ENCODE measurements at regions not wholly inside any gene's neighbourhood (a gene's known extent, or its start where the extent isn't known, plus 50 kb on each side); places are given as distances from the start of the nearest gene placed in this dataset.

DNA sequence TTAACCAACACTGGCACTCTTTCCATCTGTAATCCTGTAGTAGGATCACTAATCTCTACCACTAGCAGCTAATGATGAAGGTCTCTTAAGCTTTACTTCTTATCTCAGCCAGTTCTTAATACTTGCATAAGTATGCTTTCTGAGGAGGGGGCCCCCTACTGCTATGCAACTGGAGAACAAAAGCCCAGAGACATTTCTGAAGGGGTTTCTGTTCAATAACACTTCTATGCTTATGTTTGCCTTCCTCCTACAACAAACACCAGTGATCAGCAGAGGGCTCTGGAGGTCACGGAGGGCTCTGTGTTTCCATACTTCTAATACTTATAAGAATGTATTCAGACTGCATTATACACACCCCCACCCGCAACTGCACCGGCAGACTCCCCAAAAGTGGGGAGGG, 215.8 kb downstream of the BARHL2 start:
- H3K4me1 Mint-ChIP-seq, result no peaks in the 10 kb centered on the region
- intact Hi-C loops (cut with micrococcal nuclease), result no loop called here

DNA sequence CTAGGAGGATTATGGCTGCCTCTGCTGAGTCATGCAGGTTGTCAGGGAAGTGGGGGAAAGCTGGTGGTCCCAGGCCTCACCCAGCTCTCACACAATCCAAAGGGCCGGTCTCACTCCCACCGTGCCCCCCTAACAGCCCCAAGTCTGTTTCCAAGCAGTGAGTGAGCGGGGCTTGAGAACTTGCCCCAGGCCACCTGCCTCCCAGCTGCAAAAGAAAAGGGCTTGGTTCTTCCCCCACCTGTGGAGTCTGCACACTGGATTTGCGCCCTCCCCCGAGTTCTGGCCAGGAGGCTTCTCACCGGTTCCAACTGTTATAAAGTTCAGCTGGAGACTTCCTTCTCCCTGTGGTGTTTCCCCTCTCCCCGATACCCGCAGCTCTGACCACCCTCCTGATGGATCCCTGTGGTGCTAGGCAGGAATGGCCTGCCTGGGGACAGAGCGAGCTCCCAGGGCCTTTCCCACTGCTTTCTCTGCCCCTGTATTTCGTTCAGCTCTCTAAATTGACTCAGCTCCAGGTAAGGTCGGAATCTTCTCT, 222.3 kb downstream of the BARHL2 start:
- no peaks in the 10 kb centered on the region for H3K9me3 ChIP-seq (ENCODE audit: control insufficient read depth, insufficient read depth, low read length)
- Mint-ChIP-seq H3K27me3 (ENCODE audit: low read depth in 2 of 2) (peaks cover 3 to 17% of the 10 kb centered on the region in 2 donors), H3K4me3 (no peak overlapping the region), H3K36me3 (no peaks in the 10 kb centered on the region), H3K9me3 (peaks cover 0 to 3% of the 10 kb centered on the region in 2 donors), H3K4me1 (no peaks in the 10 kb centered on the region), H3K27ac (no peak overlapping the region)
- no peak overlapping the region for H3K4me3 ChIP-seq (ENCODE audit: low read length)
- H3K27ac ChIP-seq (ENCODE audit: low read length), result no peak overlapping the region
- WGBS (ENCODE audit: insufficient coverage), result 84% methylated on average over 11 of the region's 11 CpGs
- TF ChIP-seq, protein P1, sequence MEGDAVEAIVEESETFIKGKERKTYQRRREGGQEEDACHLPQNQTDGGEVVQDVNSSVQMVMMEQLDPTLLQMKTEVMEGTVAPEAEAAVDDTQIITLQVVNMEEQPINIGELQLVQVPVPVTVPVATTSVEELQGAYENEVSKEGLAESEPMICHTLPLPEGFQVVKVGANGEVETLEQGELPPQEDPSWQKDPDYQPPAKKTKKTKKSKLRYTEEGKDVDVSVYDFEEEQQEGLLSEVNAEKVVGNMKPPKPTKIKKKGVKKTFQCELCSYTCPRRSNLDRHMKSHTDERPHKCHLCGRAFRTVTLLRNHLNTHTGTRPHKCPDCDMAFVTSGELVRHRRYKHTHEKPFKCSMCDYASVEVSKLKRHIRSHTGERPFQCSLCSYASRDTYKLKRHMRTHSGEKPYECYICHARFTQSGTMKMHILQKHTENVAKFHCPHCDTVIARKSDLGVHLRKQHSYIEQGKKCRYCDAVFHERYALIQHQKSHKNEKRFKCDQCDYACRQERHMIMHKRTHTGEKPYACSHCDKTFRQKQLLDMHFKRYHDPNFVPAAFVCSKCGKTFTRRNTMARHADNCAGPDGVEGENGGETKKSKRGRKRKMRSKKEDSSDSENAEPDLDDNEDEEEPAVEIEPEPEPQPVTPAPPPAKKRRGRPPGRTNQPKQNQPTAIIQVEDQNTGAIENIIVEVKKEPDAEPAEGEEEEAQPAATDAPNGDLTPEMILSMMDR (IDR thresholded peaks at IDR 0.05), result no peak
- no peaks in the 10 kb centered on the region for H3K4me1 ChIP-seq (ENCODE audit: control insufficient read depth, insufficient read depth, low read length)
- intact Hi-C loops (cut with micrococcal nuclease), result no loop called here
- no peak for DNase-seq
- H3K27me3 ChIP-seq (ENCODE audit: control insufficient read depth, insufficient read depth, low read length), result no peaks in the 10 kb centered on the region
- ATAC-seq, result no peak
- no peaks in the 10 kb centered on the region for H3K36me3 ChIP-seq (ENCODE audit: control insufficient read depth, insufficient read depth, low read length)

More for the DNA sequence above, 215.8 kb downstream of the BARHL2 start:
- no peak for DNase-seq
- Histone ChIP-seq H3K27me3 (ENCODE audit: control insufficient read depth, insufficient read depth, low read length) (no peaks in the 10 kb centered on the region), H3K27ac (ENCODE audit: low read length) (no peak overlapping the region), H3K36me3 (ENCODE audit: control insufficient read depth, insufficient read depth, low read length) (no peaks in the 10 kb centered on the region), H3K4me1 (ENCODE audit: control insufficient read depth, insufficient read depth, low read length) (no peaks in the 10 kb centered on the region), H3K4me3 (ENCODE audit: low read length) (no peak overlapping the region), H3K9me3 (ENCODE audit: control insufficient read depth, insufficient read depth, low read length) (no peaks in the 10 kb centered on the region)
- Mint-ChIP-seq H3K27me3 (ENCODE audit: low read depth in 2 of 2) (no peaks in the 10 kb centered on the region), H3K9me3 (no peaks in the 10 kb centered on the region), H3K36me3 (no peaks in the 10 kb centered on the region), H3K4me3 (no peak overlapping the region), H3K27ac (no peak overlapping the region)
- ATAC-seq, result no peak
- TF ChIP-seq, protein P1 (IDR thresholded peaks at IDR 0.05), result no peak
- WGBS (ENCODE audit: insufficient coverage), result 75% methylated on average over 1 of the region's 3 CpGs

DNA sequence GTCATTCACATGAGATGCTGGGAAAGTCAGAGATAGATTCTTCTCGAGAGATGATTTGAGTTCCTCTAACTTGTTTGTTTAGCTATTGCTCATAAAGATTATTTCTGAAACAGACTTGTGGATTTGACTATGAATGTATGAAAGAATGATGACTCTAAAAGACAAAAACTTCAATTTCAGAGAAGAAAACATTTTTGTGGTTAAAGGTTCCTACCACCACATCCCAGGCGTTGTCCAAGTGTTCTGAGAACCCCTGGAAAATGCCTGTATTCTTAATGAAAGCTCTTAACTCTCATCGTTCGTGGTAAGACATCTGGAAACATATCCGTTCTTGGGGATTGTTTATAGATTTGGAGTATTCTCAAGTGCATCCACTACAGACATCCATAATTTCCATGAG, 228.7 kb downstream of the BARHL2 start:
- no peak overlapping the region for H3K4me3 Mint-ChIP-seq
- TF ChIP-seq, protein P1 (IDR thresholded peaks at IDR 0.05), result no peak
- no peaks in the 10 kb centered on the region for H3K36me3 Mint-ChIP-seq
- H3K27ac Mint-ChIP-seq, result no peak overlapping the region
- peaks cover 0 to 8% of the 10 kb centered on the region in 2 donors for H3K27me3 Mint-ChIP-seq (ENCODE audit: low read depth in 2 of 2)
- no peaks in the 10 kb centered on the region for H3K9me3 Mint-ChIP-seq
- ATAC-seq (no peak), DNase-seq (no peak)
- no peaks in the 10 kb centered on the region for H3K27me3 ChIP-seq (ENCODE audit: control insufficient read depth, insufficient read depth, low read length)
- 71% methylated on average over 1 of the region's 5 CpGs for WGBS (ENCODE audit: insufficient coverage)
- H3K4me1 ChIP-seq (ENCODE audit: control insufficient read depth, insufficient read depth, low read length), result no peaks in the 10 kb centered on the region
- H3K4me1 Mint-ChIP-seq, result no peaks in the 10 kb centered on the region
- no peak overlapping the region for H3K27ac ChIP-seq (ENCODE audit: low read length)
- H3K4me3 ChIP-seq (ENCODE audit: low read length), result no peak overlapping the region
- H3K36me3 ChIP-seq (ENCODE audit: control insufficient read depth, insufficient read depth, low read length), result no peaks in the 10 kb centered on the region
- intact Hi-C loops (cut with micrococcal nuclease), result no loop called here
- H3K9me3 ChIP-seq (ENCODE audit: control insufficient read depth, insufficient read depth, low read length), result no peaks in the 10 kb centered on the region

- WGBS (ENCODE audit: insufficient coverage), result no CpG with 5 or more reads among the region's 3 CpGs
- ATAC-seq, result no peak
- no peak overlapping the region for H3K27ac Mint-ChIP-seq
Observed at GRCh38 chr1:90486996-90487395, 230.1 kb downstream of the BARHL2 start.

More at GRCh38 chr1:90486996-90487395, 230.1 kb downstream of the BARHL2 start:
- no peak for DNase-seq
- no peak overlapping the region for H3K4me3 Mint-ChIP-seq
- no peaks in the 10 kb centered on the region for H3K9me3 ChIP-seq (ENCODE audit: control insufficient read depth, insufficient read depth, low read length)
- no peaks in the 10 kb centered on the region for H3K27me3 ChIP-seq (ENCODE audit: control insufficient read depth, insufficient read depth, low read length)
- no peaks in the 10 kb centered on the region for H3K4me1 ChIP-seq (ENCODE audit: control insufficient read depth, insufficient read depth, low read length)
- no peaks in the 10 kb centered on the region for H3K27me3 Mint-ChIP-seq (ENCODE audit: low read depth in 2 of 2)
- H3K9me3 Mint-ChIP-seq, result no peaks in the 10 kb centered on the region
- H3K27ac ChIP-seq (ENCODE audit: low read length), result no peak overlapping the region
- no peaks in the 10 kb centered on the region for H3K4me1 Mint-ChIP-seq
- intact Hi-C loops (cut with micrococcal nuclease), result no loop called here
- no peaks in the 10 kb centered on the region for H3K36me3 Mint-ChIP-seq
- TF ChIP-seq, protein P1 (IDR thresholded peaks at IDR 0.05), result no peak
- no peak overlapping the region for H3K4me3 ChIP-seq (ENCODE audit: low read length)
- no peaks in the 10 kb centered on the region for H3K36me3 ChIP-seq (ENCODE audit: control insufficient read depth, insufficient read depth, low read length)

Data from natural killer cell (primary cell).